Erythroblast (primary cell): ENCODE measurements at regions not wholly inside any gene's neighbourhood (a gene's known extent, or its start where the extent isn't known, plus 50 kb on each side); places are given as distances from the start of the nearest gene placed in this dataset.

Source experiments
- GATA1 ChIP-seq: IDR thresholded peaks from 2 replicates; pipeline ENCODE4 v1.6.1; 2011; ENCODE audit warnings: low read depth, mild to moderate bottlenecking, control low read depth, low read length, moderate library complexity
- POLR2A ChIP-seq: IDR thresholded peaks from 2 replicates; pipeline ENCODE4 v1.6.1; 2011; ENCODE audit warnings: mild to moderate bottlenecking, low read length

DNA sequence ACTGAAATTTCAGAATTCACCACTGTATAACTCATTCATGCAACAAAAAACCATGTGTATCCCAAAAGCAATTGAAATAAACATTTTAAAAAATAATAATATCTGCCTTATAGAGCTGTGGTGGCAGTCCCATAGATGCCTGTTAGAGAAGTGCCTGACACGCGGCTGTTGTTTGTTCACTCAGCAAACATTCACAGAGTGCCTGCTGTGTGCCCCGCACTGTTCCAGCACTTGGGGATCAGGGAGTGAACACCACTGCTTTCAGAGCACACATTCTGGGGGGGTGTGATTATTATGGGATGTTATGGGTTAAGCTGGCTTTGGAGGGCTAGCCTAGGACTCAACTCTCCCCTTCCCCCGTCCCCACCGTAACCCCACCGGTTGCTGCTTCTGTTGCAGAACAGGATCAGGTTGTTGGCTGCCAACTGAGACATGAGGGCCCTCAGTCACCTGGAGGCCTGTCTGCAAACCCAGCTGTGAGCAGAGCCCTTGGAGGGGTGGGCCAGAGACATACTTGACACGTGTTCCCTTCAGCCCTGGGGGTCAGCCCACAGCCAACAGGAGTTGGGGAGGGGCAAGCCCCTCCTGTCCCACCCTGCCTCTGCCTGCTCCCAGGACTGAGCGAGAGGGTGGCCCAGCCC, 103.3 kb upstream of the CIBAR2 start:
- TF ChIP-seq POLR2A (no peak), GATA1 (no peak)
